ENCODE measurements at regions not wholly inside any gene's neighbourhood (a gene's known extent, or its start where the extent isn't known, plus 50 kb on each side); places are given as distances from the start of the nearest gene placed in this dataset.
A peak's percentile ranks its signal among the peaks of the same experiment; 100 is the strongest.

DNA sequence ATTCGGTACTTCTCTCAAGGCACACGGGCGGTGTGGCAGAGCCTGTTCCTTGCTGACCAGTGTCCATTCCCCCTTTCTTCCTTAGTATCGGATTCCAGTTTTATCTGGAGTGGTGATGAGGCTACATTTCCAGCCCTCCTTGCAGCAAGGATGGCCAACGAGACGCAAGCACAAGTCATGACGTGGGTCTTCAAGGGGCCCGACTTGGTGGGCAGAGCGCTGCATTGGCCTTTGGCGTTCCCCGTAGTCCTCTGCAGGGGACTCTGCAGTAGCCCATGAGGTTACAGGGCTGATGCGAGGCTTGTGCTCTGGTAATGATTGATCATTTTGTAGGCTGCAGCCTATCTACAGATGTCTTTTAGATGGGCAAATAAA, 194.5 kb downstream of the OPA1 start:
- H3K4me1 Mint-ChIP-seq, result peaks cover 84% of the 10 kb centered on the region
- no peak overlapping the region for H3K27ac Mint-ChIP-seq
- H3K36me3 Mint-ChIP-seq (ENCODE audit: low read depth), result no peaks in the 10 kb centered on the region
- DNase-seq, result no peak
- H3K4me3 Mint-ChIP-seq, result no peak overlapping the region
- TF ChIP-seq, protein P1, sequence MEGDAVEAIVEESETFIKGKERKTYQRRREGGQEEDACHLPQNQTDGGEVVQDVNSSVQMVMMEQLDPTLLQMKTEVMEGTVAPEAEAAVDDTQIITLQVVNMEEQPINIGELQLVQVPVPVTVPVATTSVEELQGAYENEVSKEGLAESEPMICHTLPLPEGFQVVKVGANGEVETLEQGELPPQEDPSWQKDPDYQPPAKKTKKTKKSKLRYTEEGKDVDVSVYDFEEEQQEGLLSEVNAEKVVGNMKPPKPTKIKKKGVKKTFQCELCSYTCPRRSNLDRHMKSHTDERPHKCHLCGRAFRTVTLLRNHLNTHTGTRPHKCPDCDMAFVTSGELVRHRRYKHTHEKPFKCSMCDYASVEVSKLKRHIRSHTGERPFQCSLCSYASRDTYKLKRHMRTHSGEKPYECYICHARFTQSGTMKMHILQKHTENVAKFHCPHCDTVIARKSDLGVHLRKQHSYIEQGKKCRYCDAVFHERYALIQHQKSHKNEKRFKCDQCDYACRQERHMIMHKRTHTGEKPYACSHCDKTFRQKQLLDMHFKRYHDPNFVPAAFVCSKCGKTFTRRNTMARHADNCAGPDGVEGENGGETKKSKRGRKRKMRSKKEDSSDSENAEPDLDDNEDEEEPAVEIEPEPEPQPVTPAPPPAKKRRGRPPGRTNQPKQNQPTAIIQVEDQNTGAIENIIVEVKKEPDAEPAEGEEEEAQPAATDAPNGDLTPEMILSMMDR (IDR thresholded peaks at IDR 0.05), result no peak
- H3K27me3 Mint-ChIP-seq (ENCODE audit: low read depth, poor library complexity), result peaks cover 56% of the 10 kb centered on the region
- H3K9me3 Mint-ChIP-seq, result no peaks in the 10 kb centered on the region

DNA sequence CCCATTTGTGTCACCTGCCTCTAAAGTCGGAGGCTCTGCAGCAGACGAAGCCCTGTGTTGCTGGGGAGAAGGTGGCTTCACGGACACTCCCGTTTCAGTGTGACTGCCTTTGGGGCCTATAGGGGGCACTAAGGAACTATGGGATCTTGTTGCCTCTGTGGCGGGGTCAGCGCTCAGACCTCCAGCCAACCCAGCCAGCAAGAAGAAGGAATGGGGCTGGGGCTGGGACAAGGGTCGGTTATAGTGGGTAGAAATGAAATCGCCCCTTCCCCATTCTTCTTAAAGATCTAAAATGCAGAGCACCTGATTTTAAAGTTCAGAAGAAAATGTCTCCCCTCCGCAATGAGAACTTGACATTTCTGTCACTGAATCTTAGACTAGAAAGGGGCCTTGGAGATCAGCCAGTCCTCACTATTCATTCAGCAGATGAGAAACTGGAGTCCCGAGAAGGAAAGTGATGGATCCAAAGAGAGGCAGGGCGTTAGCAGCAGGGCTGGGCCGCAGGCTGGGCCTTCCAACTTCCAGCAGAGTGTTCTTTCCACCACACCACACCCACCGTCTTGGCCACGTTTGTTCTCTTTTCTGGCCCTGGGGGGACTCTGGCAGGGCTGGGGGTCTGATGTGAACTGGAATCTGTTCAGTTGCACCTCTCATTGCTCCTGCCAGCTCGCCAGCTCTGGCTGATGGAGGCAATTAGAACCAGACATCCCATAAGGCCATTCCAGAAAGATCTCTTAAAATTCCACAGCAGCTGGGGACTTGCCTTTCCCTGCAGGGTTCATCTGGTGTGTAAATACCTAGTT, 195.4 kb downstream of the OPA1 start:
- Mint-ChIP-seq H3K4me1 (peaks cover 84% of the 10 kb centered on the region), H3K9me3 (no peaks in the 10 kb centered on the region), H3K4me3 (peak overlapping the region; percentile 6), H3K36me3 (ENCODE audit: low read depth) (no peaks in the 10 kb centered on the region), H3K27me3 (ENCODE audit: low read depth, poor library complexity) (peaks cover 63% of the 10 kb centered on the region), H3K27ac (no peak overlapping the region)
- DNase-seq, result peak; percentile 68
- TF ChIP-seq, protein P1 (IDR thresholded peaks at IDR 0.05), result peak; percentile 84

- Mint-ChIP-seq H3K27me3 (ENCODE audit: low read depth, poor library complexity) (peaks cover 68% of the 10 kb centered on the region), H3K4me1 (peaks cover 85% of the 10 kb centered on the region), H3K27ac (no peak overlapping the region), H3K36me3 (ENCODE audit: low read depth) (no peaks in the 10 kb centered on the region), H3K9me3 (no peaks in the 10 kb centered on the region), H3K4me3 (no peak overlapping the region)
- TF ChIP-seq, protein P1 (IDR thresholded peaks at IDR 0.05), result no peak
- DNase-seq, result no peak
Observed at GRCh38 chr3:193789455-193789854, 196.4 kb downstream of the OPA1 start.

- H3K36me3 Mint-ChIP-seq (ENCODE audit: low read depth), result no peaks in the 10 kb centered on the region
- no peak overlapping the region for H3K4me3 Mint-ChIP-seq
- peaks cover 66% of the 10 kb centered on the region for H3K27me3 Mint-ChIP-seq (ENCODE audit: low read depth, poor library complexity)
- H3K4me1 Mint-ChIP-seq, result peaks cover 85% of the 10 kb centered on the region
- no peak for DNase-seq
- TF ChIP-seq, protein P1 (IDR thresholded peaks at IDR 0.05), result no peak
- H3K27ac Mint-ChIP-seq, result no peak overlapping the region
- H3K9me3 Mint-ChIP-seq, result no peaks in the 10 kb centered on the region
Observed at GRCh38 chr3:193790086-193790990, 197.3 kb downstream of the OPA1 start.

GRCh38 chr3:193791041-193792032, 198.3 kb downstream of the OPA1 start:
- no peak for DNase-seq
- Mint-ChIP-seq H3K36me3 (ENCODE audit: low read depth) (no peaks in the 10 kb centered on the region), H3K4me1 (peaks cover 87% of the 10 kb centered on the region), H3K9me3 (no peaks in the 10 kb centered on the region), H3K4me3 (no peak overlapping the region), H3K27ac (peak overlapping the region; percentile 9), H3K27me3 (ENCODE audit: low read depth, poor library complexity) (peaks cover 64% of the 10 kb centered on the region)
- TF ChIP-seq, protein P1 (IDR thresholded peaks at IDR 0.05), result no peak

Measured in nephron progenitor cell (in vitro differentiated cells).